Liver (tissue), 8 donors: ENCODE measurements at regions not wholly inside any gene's neighbourhood (a gene's known extent, or its start where the extent isn't known, plus 50 kb on each side); places are given as distances from the start of the nearest gene placed in this dataset.

Experiments
- DNase-seq: peaks from one replicate; pipeline ENCODE4 v3.0.0-alpha.2; 2017; ENCODE audit warnings: low spot score
- H3K27ac ChIP-seq, 2 donors: one replicate each; pipeline ENCODE4 v1.7.0; 2013; ENCODE audit warnings: inconsistent platforms in 2 of 2, low read length in 2 of 2, control low read depth in 1 of 2, low read depth in 1 of 2, mild to moderate bottlenecking in 1 of 2
- H3K27me3 ChIP-seq, 4 donors: one replicate each; pipeline versions ENCODE4 v1.6.1 to v1.7.0; 2013; ENCODE audit warnings: low read length in 3 of 4, inconsistent platforms in 1 of 4, mild to moderate bottlenecking in 1 of 4, moderate library complexity in 1 of 4; ENCODE audit not compliant: control insufficient read depth in 4 of 4, insufficient read depth in 4 of 4
- H3K36me3 ChIP-seq, 4 donors: one replicate each; pipeline versions ENCODE4 v1.6.1 to v1.7.0; 2013; ENCODE audit warnings: low read length in 3 of 4, mild to moderate bottlenecking in 3 of 4, low read depth in 1 of 4, moderate library complexity in 1 of 4; ENCODE audit not compliant: control insufficient read depth in 4 of 4, insufficient read depth in 3 of 4
- H3K4me1 ChIP-seq, 4 donors: one replicate each; pipeline versions ENCODE4 v1.6.1 to v1.7.0; 2013; ENCODE audit warnings: low read length in 3 of 4, mild to moderate bottlenecking in 3 of 4, moderate library complexity in 1 of 4; ENCODE audit not compliant: control insufficient read depth in 4 of 4, insufficient read depth in 4 of 4
- H3K4me3 ChIP-seq, 3 donors: one replicate each; pipeline versions ENCODE4 v1.6.1 to v1.7.0; 2013; ENCODE audit warnings: low read length in 3 of 3, control low read depth in 1 of 3, low read depth in 1 of 3, mild to moderate bottlenecking in 1 of 3
- H3K9ac ChIP-seq, 2 donors: one replicate each; pipeline ENCODE4 v1.7.0; 2013; ENCODE audit warnings: low read length in 2 of 2, mild to moderate bottlenecking in 2 of 2, moderate library complexity in 2 of 2, control low read depth in 1 of 2, low read depth in 1 of 2
- H3K9me3 ChIP-seq, 4 donors: one replicate each; pipeline versions ENCODE4 v1.6.1 to v1.7.0; 2013; ENCODE audit warnings: low read length in 3 of 4; ENCODE audit not compliant: control insufficient read depth in 4 of 4
- EGR1 ChIP-seq, 2 donors: IDR thresholded peaks; 2 replicates each; pipeline ENCODE4 v1.6.1; 2016 to 2018; ENCODE audit warnings: antibody characterized with exemption in 2 of 2, low read depth in 2 of 2
- FOXA2 ChIP-seq: IDR thresholded peaks from 2 replicates; pipeline ENCODE4 v1.6.1; 2016; ENCODE audit warnings: antibody characterized with exemption
- GABPA ChIP-seq, 2 donors: IDR thresholded peaks in 1 of 2; conservative IDR thresholded peaks in 1 of 2; 2 replicates each; pipeline ENCODE4 v1.6.1; 2016; ENCODE audit warnings: antibody characterized with exemption in 2 of 2, mild to moderate bottlenecking in 1 of 2, moderate library complexity in 1 of 2
- HNF4A ChIP-seq, 2 donors: conservative IDR thresholded peaks; 2 replicates each; pipeline ENCODE4 v1.6.1; 2016; ENCODE audit warnings: antibody characterized with exemption in 2 of 2, mild to moderate bottlenecking in 2 of 2
- HNF4G ChIP-seq: IDR thresholded peaks from 2 replicates; pipeline ENCODE4 v1.6.1; 2016; ENCODE audit warnings: antibody characterized with exemption
- JUND ChIP-seq, 2 donors: IDR thresholded peaks; 2 replicates each; pipeline ENCODE4 v1.6.1; 2016; ENCODE audit warnings: antibody characterized with exemption in 2 of 2
- MAX ChIP-seq: IDR thresholded peaks from 2 replicates; pipeline ENCODE4 v1.6.1; 2016; ENCODE audit warnings: antibody characterized with exemption
- NR2F2 ChIP-seq: IDR thresholded peaks from 2 replicates; pipeline ENCODE4 v1.6.1; 2016; ENCODE audit warnings: antibody characterized with exemption
- RAD21 ChIP-seq, 2 donors: IDR thresholded peaks; 2 replicates each; pipeline ENCODE4 v1.6.1; 2016; ENCODE audit warnings: antibody characterized with exemption in 2 of 2, mild to moderate bottlenecking in 2 of 2
- REST ChIP-seq: IDR thresholded peaks from 2 replicates; pipeline ENCODE4 v1.6.1; 2016; ENCODE audit warnings: antibody characterized with exemption, mild to moderate bottlenecking
- RXRA ChIP-seq, 2 donors: IDR thresholded peaks; 2 replicates each; pipeline ENCODE4 v1.6.1; 2017 to 2018; ENCODE audit warnings: antibody characterized with exemption in 2 of 2, mild to moderate bottlenecking in 1 of 2
- SP1 ChIP-seq: IDR thresholded peaks from 2 replicates; pipeline ENCODE4 v1.6.1; 2018; ENCODE audit warnings: antibody characterized with exemption, mild to moderate bottlenecking
- TAF1 ChIP-seq: conservative IDR thresholded peaks from 2 replicates; pipeline ENCODE4 v1.6.1; 2016; ENCODE audit warnings: antibody characterized with exemption, mild to moderate bottlenecking
- YY1 ChIP-seq: IDR thresholded peaks from 2 replicates; pipeline ENCODE4 v1.6.1; 2016; ENCODE audit warnings: antibody characterized with exemption, mild to moderate bottlenecking
- WGBS: extraction: QIAGEN DNeasy Blood & Tissue Kit; methylation state at CpG from one replicate; pipeline ENCODE4 v1.1.7; 2013; 5-methylcytosine and 5-hydroxymethylcytosine counted together
- TF ChIP-seq, protein P1 (sequence below): fragments of 150-350 bp; IDR thresholded peaks from 2 replicates; pipeline ENCODE4 v1.5.1; 2017; ENCODE audit warnings: improper control_type of control experiment, low read depth, low read length; ENCODE audit not compliant: missing input control
- TF ChIP-seq, protein P2 (sequence below): IDR thresholded peaks from 2 replicates; pipeline ENCODE4 v1.6.1; 2016; ENCODE audit warnings: antibody characterized with exemption
- TF ChIP-seq, protein P3 (sequence below): IDR thresholded peaks from 2 replicates; pipeline ENCODE4 v1.6.1; 2016; ENCODE audit warnings: antibody characterized with exemption
- donor health status: healthy.
- donor health status: healthy.
- donor health status: healthy.
- donor health status: healthy.
- donor health status: healthy.

- H3K27me3 ChIP-seq = no peaks in the 10 kb centered on the region
- H3K9me3 ChIP-seq = no peaks in the 10 kb centered on the region
- 64% methylated on average over 1 of the region's 1 CpG for WGBS
- DNase-seq = no peak
- H3K9ac ChIP-seq = no peak overlapping the region
- no peak overlapping the region for H3K27ac ChIP-seq
- H3K36me3 ChIP-seq = no peaks in the 10 kb centered on the region
- no peaks in the 10 kb centered on the region for H3K4me1 ChIP-seq
- H3K4me3 ChIP-seq = no peak overlapping the region
- no peak for TF ChIP-seq GABPA (IDR thresholded peaks at IDR 0.05 in 1 of 2, conservative IDR thresholded peaks at IDR 0.05 in 1 of 2)
- TF ChIP-seq, protein P1, sequence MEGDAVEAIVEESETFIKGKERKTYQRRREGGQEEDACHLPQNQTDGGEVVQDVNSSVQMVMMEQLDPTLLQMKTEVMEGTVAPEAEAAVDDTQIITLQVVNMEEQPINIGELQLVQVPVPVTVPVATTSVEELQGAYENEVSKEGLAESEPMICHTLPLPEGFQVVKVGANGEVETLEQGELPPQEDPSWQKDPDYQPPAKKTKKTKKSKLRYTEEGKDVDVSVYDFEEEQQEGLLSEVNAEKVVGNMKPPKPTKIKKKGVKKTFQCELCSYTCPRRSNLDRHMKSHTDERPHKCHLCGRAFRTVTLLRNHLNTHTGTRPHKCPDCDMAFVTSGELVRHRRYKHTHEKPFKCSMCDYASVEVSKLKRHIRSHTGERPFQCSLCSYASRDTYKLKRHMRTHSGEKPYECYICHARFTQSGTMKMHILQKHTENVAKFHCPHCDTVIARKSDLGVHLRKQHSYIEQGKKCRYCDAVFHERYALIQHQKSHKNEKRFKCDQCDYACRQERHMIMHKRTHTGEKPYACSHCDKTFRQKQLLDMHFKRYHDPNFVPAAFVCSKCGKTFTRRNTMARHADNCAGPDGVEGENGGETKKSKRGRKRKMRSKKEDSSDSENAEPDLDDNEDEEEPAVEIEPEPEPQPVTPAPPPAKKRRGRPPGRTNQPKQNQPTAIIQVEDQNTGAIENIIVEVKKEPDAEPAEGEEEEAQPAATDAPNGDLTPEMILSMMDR = no peak
- TF ChIP-seq SP1 = no peak
- TF ChIP-seq HNF4G = no peak
- TF ChIP-seq JUND (IDR thresholded peaks at IDR 0.05) = no peak
- no peak for TF ChIP-seq REST
- no peak for TF ChIP-seq RAD21 (IDR thresholded peaks at IDR 0.05)
- TF ChIP-seq, protein P2, sequence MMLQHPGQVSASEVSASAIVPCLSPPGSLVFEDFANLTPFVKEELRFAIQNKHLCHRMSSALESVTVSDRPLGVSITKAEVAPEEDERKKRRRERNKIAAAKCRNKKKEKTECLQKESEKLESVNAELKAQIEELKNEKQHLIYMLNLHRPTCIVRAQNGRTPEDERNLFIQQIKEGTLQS = no peak
- no peak for TF ChIP-seq RXRA (IDR thresholded peaks at IDR 0.05)
- TF ChIP-seq HNF4A (conservative IDR thresholded peaks at IDR 0.05) = no peak
- TF ChIP-seq TAF1 = no peak
- TF ChIP-seq NR2F2 = no peak
- TF ChIP-seq, protein P3, sequence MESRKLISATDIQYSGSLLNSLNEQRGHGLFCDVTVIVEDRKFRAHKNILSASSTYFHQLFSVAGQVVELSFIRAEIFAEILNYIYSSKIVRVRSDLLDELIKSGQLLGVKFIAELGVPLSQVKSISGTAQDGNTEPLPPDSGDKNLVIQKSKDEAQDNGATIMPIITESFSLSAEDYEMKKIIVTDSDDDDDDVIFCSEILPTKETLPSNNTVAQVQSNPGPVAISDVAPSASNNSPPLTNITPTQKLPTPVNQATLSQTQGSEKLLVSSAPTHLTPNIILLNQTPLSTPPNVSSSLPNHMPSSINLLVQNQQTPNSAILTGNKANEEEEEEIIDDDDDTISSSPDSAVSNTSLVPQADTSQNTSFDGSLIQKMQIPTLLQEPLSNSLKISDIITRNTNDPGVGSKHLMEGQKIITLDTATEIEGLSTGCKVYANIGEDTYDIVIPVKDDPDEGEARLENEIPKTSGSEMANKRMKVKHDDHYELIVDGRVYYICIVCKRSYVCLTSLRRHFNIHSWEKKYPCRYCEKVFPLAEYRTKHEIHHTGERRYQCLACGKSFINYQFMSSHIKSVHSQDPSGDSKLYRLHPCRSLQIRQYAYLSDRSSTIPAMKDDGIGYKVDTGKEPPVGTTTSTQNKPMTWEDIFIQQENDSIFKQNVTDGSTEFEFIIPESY = no peak
- no peak for TF ChIP-seq FOXA2
These were observed 637.5 kb downstream of the DSC3 start for GRCh38 chr18:30405038-30405437.

- Histone ChIP-seq H3K4me1 (no peaks in the 10 kb centered on the region), H3K36me3 (no peaks in the 10 kb centered on the region), H3K27me3 (no peaks in the 10 kb centered on the region), H3K9ac (no peak overlapping the region), H3K9me3 (no peaks in the 10 kb centered on the region), H3K27ac (no peak overlapping the region), H3K4me3 (no peak overlapping the region)
- no peak for DNase-seq
- TF ChIP-seq YY1 (no peak), GABPA (IDR thresholded peaks at IDR 0.05 in 1 of 2, conservative IDR thresholded peaks at IDR 0.05 in 1 of 2) (no peak), EGR1 (IDR thresholded peaks at IDR 0.05; ENCODE audit: low read depth in 2 of 2) (no peak), MAX (no peak), FOXA2 (no peak), JUND (IDR thresholded peaks at IDR 0.05) (no peak), SP1 (no peak)
- TF ChIP-seq, protein P3 = no peak
- TF ChIP-seq, protein P1 = no peak
- WGBS = 70% methylated on average over 1 of the region's 1 CpG
These were observed 638.1 kb downstream of the DSC3 start for GRCh38 chr18:30404422-30404821.
